LoVo (cell line): ENCODE measurements at regions not wholly inside any gene's neighbourhood (a gene's known extent, or its start where the extent isn't known, plus 50 kb on each side); places are given as distances from the start of the nearest gene placed in this dataset.
"Not testable (repeated sequence)": the region's sequence is repeated elsewhere in the genome, so short reads cannot be mapped to it uniquely, and the experiment has no call there.

ENCODE experiments used
- DNase-seq: peaks from one replicate; pipeline ENCODE4 v3.0.0-alpha.2; 2016; ENCODE audit warnings: low spot score

- no peak for DNase-seq
Observed at GRCh38 chr7:9711259-9711918, 1262.3 kb upstream of the PHF14 start.

DNA sequence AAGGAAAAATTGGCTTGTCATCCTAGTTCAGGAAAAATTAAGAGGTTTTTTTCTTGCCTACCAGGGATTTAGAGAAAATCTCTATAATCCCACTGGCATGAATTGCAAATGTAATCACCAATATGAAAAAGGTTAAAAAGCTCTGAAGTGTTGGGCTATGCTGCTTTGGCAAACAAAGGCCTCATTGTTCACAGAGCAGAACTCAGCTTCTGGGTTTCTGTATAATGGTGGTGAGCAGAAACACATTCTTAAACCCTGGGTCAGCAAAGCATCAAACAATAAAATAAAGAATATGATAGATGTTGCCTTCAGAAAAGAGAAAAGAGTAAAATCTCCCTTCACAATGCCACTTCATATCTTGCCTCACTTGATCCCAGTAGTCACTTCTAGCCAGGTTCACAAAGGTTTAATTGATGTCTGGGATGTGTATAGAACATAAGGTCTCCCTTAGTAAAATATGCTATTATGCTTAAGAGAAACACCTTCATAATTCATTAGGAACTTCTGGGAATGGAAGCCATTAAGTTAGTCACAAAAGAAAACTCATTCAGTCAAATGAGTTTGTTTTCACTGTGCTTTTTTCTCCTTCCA, 1255.5 kb upstream of the PHF14 start:
- DNase-seq = no peak

- peak; percentile 43 for DNase-seq
Observed at GRCh38 chr7:9719303-9719702, 1254.4 kb upstream of the PHF14 start.

GRCh38 chr7:9719721-9720120, 1254.0 kb upstream of the PHF14 start:
- no peak for DNase-seq

- DNase-seq = not testable (repeated sequence)
Observed at GRCh38 chr7:9725940-9726663, 1247.6 kb upstream of the PHF14 start.

GRCh38 chr7:9726811-9727210, 1246.9 kb upstream of the PHF14 start:
- not testable (repeated sequence) for DNase-seq

DNA sequence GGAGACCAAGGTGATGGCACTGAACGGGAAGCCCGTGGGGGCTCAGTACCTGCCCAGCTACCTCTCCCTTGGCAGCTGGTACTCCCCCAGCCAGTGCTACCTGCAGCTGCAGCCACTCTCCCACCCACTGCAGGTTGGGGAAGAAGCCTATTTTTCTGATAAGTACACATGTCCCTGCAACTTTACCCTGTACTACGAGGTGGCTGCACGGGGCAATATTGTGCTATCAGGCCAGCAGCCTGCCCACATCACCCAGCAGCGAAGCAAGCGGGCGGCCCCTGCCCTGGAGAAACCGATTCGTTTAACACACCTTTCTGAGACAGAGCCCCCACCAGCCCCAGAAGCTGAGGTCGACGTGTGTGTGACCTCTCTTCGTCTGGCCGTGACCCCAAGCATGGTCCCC, 1246.2 kb upstream of the PHF14 start:
- not testable (repeated sequence) for DNase-seq

DNA sequence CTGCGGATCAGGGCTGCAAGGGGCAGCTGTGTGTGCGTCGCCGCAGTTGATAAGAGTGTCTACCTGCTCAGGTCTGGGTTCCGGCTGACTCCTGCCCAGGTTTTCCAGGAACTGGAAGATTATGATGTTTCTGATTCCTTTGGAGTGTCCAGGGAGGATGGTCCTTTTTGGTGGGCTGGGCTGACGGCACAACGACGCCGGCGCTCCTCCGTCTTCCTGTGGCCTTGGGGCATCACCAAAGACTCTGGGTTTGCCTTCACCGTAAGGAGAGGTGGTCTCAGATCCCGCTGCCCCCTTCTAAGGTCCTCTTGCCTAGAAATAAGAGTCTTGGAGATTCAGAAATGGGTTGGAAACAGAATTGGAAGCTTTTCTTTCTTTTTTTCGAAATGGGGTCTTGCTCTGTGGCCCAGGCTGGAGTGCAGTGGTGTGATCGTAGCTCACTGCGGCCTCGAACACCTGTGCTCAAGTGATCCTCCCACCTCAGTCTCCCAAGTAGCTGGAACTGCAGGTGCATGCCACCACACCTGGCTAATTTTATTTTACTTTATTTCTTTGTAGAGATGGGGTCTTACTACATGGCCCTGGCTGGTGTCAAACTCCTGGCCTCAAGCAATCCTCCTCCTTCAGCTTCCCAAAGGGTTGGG, 1245.5 kb upstream of the PHF14 start:
- DNase-seq = not testable (repeated sequence)

DNA sequence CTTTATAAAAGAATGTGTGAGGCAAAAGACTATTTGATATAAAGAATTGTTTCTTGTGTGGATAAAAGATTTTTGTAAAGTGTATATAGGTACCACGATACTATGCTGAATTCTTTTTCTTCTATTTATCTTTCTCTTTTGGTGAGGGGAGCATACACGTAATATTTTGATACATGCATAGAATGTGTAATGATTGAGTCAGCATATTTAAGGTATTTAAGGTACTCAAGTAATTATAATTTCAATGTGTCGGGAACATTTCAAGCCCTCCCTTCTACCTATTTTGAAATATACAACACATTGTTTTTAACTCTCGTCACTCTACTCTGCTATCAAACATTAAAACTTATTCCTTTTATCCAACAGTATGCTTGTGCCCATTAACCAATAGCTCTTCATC, 1221.6 kb upstream of the PHF14 start:
- no peak for DNase-seq

DNA sequence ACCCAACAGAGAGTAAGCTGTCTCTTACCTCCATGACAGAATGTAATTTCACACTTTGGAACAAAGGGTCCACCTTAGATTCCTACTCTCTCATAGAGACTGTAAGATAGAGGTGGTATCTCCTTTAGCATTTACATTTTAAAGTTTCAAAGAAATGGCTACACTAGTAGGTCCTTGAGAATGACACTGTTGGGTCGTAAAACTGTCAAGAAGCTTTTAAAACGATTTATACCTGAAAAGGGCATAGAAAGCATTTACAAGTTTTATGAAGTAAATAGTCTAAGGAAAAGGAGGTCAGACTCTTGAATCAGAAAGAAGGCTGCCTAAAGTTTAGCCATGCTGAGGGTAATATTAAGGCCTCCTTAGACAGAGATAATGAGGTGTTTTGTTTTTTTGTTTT, 1212.4 kb upstream of the PHF14 start:
- DNase-seq = no peak

DNA sequence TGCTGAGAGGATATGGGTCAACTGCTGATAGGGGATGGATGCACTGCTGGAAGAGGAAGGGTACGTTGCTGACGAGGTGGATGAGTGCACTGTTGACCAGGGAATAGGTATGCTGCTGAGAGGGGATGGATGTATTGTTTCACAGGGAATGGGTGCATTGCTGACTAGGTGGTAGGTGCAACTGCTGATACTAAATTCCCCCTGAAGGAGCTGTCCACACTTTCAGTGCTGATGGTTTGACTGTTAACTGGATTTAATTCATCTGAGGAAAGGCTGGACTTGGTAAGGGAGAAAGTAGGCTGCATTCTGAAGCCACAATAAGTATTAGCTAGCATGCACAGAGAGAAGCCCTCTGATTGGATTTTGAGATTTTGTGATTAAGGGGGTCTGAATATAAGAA, 1196.8 kb upstream of the PHF14 start:
- DNase-seq = no peak

DNA sequence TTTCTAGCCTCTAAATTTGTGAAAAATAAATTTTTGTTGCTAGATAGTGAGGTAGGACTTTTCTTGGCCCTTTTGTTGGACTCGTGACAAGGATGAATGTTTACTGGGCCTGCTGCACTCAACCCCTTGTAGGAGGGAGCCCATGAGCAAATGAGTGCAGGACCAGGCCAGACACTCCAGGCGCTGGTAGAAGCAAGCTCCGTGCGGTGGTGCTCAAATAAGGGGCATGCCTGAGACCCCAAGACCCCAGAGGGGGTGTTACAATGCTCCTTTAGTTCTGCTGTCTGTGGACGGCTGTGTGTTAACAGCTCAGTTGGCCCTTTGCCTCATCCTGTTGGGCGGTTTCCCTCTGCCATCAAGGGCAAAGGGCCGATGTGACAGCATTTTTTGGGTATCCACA, 1195.3 kb upstream of the PHF14 start:
- DNase-seq = no peak

DNA sequence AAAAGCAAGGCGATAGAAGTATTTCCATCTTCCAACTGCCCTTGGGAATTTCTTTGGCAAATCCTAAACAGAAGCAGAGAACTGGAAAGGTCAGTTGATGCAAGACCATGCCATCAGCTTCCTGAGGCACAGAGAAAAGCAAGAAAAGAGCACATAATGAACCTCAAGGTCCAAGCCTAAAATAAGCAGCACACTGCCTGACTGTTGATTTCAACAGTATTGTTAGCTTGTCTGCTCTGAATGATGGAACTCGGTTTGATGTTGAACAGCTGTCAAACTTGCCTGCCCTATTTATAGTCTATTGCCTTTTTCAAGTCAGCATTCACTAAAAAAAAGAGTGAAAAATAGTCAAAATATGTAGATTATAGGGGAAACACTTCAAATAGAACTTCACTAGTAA, 1192.0 kb upstream of the PHF14 start:
- no peak for DNase-seq

GRCh38 chr7:9782275-9782674, 1191.4 kb upstream of the PHF14 start:
- DNase-seq = no peak

DNA sequence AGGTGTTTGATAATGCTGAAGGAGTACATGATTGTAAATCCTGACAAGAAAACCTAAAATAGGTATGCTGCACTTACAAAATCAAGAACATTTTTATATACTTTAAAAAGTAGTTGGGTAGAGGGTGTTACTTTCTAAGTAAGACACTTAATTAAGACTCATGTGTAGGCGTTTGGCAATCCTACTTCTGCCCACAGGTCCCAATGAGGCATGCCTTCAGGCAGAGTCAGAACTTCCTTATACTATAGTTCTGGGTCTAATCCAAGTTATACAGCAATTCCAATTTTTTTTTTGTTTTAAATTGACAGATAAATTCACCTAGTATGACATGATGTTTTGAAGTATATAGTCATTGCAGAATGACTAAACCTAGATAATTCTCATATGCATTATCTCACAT, 1188.5 kb upstream of the PHF14 start:
- DNase-seq = no peak

GRCh38 chr7:9796241-9796640, 1177.4 kb upstream of the PHF14 start:
- DNase-seq = no peak

GRCh38 chr7:9822458-9823290, 1151.0 kb upstream of the PHF14 start:
- no peak for DNase-seq

- no peak for DNase-seq
Observed at GRCh38 chr7:9835199-9835598, 1138.5 kb upstream of the PHF14 start.

- DNase-seq = no peak
Observed at GRCh38 chr7:9836671-9837070, 1137.0 kb upstream of the PHF14 start.

DNA sequence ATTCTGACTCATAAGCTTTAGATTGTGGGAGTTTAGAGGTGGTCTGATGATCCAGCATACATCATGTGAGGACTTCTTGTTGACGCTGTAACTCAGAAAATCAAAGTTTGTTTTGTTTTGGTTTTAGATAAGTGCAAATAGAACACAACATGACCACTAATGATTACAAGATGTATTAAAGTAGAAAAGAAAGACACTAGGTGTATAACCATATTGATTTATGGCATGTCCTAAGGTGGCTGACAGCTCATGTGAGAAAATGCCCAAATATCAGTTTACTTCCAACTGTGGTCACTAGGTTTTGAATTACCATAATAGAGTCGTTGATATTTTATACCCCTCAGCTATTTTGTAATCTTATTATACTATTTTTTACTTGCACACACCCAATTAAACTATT, 1131.4 kb upstream of the PHF14 start:
- DNase-seq = no peak

GRCh38 chr7:9846902-9847301, 1126.8 kb upstream of the PHF14 start:
- no peak for DNase-seq

GRCh38 chr7:9854605-9855004, 1119.1 kb upstream of the PHF14 start:
- no peak for DNase-seq
